Right lobe of liver (tissue), 6 donors: ENCODE measurements at regions not wholly inside any gene's neighbourhood (a gene's known extent, or its start where the extent isn't known, plus 50 kb on each side); places are given as distances from the start of the nearest gene placed in this dataset.
"Not testable (repeated sequence)": the region's sequence is repeated elsewhere in the genome, so short reads cannot be mapped to it uniquely, and the experiment has no call there.

ENCODE experiments used
- ATAC-seq, 4 donors: fragments of 200-7000 bp; cut with Tn5 transposase; one replicate each; pipeline ENCODE4 v1.9.1; 2020; ENCODE audit warnings: mild to moderate bottlenecking in 4 of 4, moderate library complexity in 4 of 4
- DNase-seq, 3 donors: peaks; one replicate each; pipeline ENCODE4 v3.0.0-alpha.2; 2020
- H3K27ac ChIP-seq, 3 donors: fragments of 200-600 bp; one replicate each; pipeline ENCODE4 v1.8.0; 2022
- H3K27me3 ChIP-seq, 2 donors: fragments of 200-600 bp; one replicate each; pipeline ENCODE4 v1.8.0; 2022
- H3K36me3 ChIP-seq, 4 donors: fragments of 200-600 bp; sonication (generic) in 1 of 4; one replicate each; pipeline versions ENCODE4 v1.5.1 to v1.8.0; 2017 to 2022; ENCODE audit warnings: control low read depth in 1 of 4
- H3K4me1 ChIP-seq, 4 donors: fragments of 200-600 bp; sonication (generic) in 1 of 4; one replicate each; pipeline versions ENCODE4 v1.5.1 to v1.8.0; 2017 to 2022; ENCODE audit warnings: control low read depth in 1 of 4
- H3K4me3 ChIP-seq, 3 donors: fragments of 200-600 bp; one replicate each; pipeline ENCODE4 v1.8.0; 2022
- H3K9me3 ChIP-seq, 4 donors: fragments of 200-600 bp; sonication (generic) in 1 of 4; one replicate each; pipeline versions ENCODE4 v1.5.1 to v1.8.0; 2017 to 2022; ENCODE audit warnings: control low read depth in 1 of 4
- POLR2A ChIP-seq: fragments of 450-650 bp; IDR thresholded peaks from one replicate; pipeline ENCODE4 v1.6.1; 2017; ENCODE audit warnings: antibody characterized with exemption, mild to moderate bottlenecking
- WGBS: methylation state at CpG from one replicate; pipeline ENCODE4 v1.1.6; 2018; ENCODE audit warnings: low coverage, low lambda C conversion rate; ENCODE audit not compliant: insufficient coverage; ENCODE audit errors: missing lambda C conversion rate; 5-methylcytosine and 5-hydroxymethylcytosine counted together
- intact Hi-C, 2 donors: fragments of 100-400 bp; cut with DNase I; formaldehyde crosslinking; loops; one replicate each; pipeline versions ENCODE4 v1.11.2 to v1.14.1; 2022
- TF ChIP-seq, protein P1 (sequence below), 4 donors: fragments of 200-600 bp in 3 of 4; fragments of 450-650 bp in 1 of 4; IDR thresholded peaks; one replicate each; pipeline versions ENCODE4 v1.5.1 to v1.8.0; 2016 to 2022; ENCODE audit warnings: antibody characterized with exemption in 4 of 4, mild to moderate bottlenecking in 2 of 4
- donor health status: DM: no; HTN: yes; CAD: no.
- donor health status: DM: no; HTN: no; CAD: no.
- donor health status: DM: no; HTN: no; CAD: no.
- donor health status: DM: no; HTN: yes; CAD: no.
- donor health status: DM: no; HTN: yes; CAD: no.

DNA sequence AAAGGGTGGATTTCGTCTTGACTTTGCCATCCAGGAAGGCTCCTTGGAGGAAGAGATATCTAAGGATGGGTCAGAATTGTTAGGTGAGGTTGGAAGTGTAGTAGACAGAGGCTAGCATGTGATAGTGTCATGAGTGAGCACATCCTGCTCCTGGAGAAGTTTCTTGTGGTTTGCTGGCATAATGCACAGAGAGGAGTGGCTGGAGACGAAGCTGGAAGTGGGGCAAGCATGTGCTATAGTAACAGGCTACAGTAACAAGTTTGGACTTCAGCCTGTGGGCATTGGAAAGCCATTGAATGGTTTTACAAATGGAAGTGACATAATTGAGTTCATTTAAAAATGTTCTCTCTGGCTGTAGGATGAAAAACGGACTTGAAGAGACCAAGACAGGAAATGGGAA, 175.6 kb upstream of the VWC2 start:
- 6% methylated on average over 3 of the region's 3 CpGs for WGBS
- peak in 1 of 4 donors; percentile 32 for ATAC-seq

DNA sequence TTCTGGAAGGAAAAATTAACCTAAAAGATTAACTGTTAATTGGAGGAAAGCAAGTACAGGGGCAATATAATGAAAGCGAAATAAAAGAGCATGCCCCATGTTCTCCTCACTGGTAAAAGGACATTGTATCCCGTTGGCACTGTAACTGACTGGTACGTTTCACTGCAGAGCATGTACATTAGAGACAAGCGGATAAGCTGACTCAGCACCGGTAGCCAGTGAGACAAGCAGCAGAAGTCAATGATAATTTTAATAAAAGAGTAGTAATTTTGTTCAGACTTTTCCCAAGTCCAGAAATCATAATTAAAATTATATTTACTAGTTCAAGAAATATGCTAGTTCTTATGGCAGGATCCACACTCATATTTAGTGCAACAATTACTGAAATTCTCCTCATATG, 161.5 kb upstream of the VWC2 start:
- TF ChIP-seq POLR2A = no peak
- TF ChIP-seq, protein P1, sequence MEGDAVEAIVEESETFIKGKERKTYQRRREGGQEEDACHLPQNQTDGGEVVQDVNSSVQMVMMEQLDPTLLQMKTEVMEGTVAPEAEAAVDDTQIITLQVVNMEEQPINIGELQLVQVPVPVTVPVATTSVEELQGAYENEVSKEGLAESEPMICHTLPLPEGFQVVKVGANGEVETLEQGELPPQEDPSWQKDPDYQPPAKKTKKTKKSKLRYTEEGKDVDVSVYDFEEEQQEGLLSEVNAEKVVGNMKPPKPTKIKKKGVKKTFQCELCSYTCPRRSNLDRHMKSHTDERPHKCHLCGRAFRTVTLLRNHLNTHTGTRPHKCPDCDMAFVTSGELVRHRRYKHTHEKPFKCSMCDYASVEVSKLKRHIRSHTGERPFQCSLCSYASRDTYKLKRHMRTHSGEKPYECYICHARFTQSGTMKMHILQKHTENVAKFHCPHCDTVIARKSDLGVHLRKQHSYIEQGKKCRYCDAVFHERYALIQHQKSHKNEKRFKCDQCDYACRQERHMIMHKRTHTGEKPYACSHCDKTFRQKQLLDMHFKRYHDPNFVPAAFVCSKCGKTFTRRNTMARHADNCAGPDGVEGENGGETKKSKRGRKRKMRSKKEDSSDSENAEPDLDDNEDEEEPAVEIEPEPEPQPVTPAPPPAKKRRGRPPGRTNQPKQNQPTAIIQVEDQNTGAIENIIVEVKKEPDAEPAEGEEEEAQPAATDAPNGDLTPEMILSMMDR (IDR thresholded peaks at IDR 0.05) = no peak
- no peaks in the 10 kb centered on the region for H3K4me1 ChIP-seq
- H3K27ac ChIP-seq = no peak overlapping the region
- H3K27me3 ChIP-seq = no peaks in the 10 kb centered on the region
- no peaks in the 10 kb centered on the region for H3K9me3 ChIP-seq
- no peak for ATAC-seq
- no peak for DNase-seq
- H3K4me3 ChIP-seq = no peak overlapping the region
- no peaks in the 10 kb centered on the region for H3K36me3 ChIP-seq
- 69% methylated on average over 5 of the region's 5 CpGs for WGBS
- intact Hi-C loops = no loop called here

More for the DNA sequence above, 175.6 kb upstream of the VWC2 start:
- no peaks in the 10 kb centered on the region for H3K4me1 ChIP-seq
- intact Hi-C loops = no loop called here
- no peak for DNase-seq
- no peaks in the 10 kb centered on the region for H3K27me3 ChIP-seq
- H3K27ac ChIP-seq = no peak overlapping the region
- H3K4me3 ChIP-seq = no peak overlapping the region
- no peaks in the 10 kb centered on the region for H3K36me3 ChIP-seq
- TF ChIP-seq, protein P1 (IDR thresholded peaks at IDR 0.05) = no peak
- no peaks in the 10 kb centered on the region for H3K9me3 ChIP-seq

DNA sequence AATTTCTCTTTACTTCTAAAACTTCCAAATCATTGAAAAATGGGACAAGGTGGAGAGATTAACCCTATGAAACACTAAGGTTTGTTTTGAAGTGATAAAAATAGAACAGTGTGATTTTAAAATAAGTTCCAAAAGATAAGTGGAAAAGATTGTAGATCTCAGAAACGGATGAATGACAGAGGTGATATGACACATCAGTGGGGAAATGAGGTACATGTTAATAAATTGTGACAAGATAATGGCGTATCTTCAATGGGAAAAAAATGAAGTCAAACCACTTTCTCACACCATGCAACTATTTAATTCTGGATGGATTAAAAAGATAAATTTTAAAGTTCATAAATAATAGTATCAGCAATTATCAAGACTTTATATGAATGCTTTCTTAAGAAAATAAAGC, 159.7 kb upstream of the VWC2 start:
- TF ChIP-seq, protein P1 (IDR thresholded peaks at IDR 0.05) = no peak
- TF ChIP-seq POLR2A = no peak
- DNase-seq (no peak), ATAC-seq (no peak)
- no peaks in the 10 kb centered on the region for H3K9me3 ChIP-seq
- no peak overlapping the region for H3K27ac ChIP-seq
- 50% methylated on average over 2 of the region's 2 CpGs for WGBS
- no peaks in the 10 kb centered on the region for H3K36me3 ChIP-seq
- H3K4me3 ChIP-seq = no peak overlapping the region
- no peaks in the 10 kb centered on the region for H3K27me3 ChIP-seq
- H3K4me1 ChIP-seq = no peaks in the 10 kb centered on the region
- intact Hi-C loops = no loop called here

DNA sequence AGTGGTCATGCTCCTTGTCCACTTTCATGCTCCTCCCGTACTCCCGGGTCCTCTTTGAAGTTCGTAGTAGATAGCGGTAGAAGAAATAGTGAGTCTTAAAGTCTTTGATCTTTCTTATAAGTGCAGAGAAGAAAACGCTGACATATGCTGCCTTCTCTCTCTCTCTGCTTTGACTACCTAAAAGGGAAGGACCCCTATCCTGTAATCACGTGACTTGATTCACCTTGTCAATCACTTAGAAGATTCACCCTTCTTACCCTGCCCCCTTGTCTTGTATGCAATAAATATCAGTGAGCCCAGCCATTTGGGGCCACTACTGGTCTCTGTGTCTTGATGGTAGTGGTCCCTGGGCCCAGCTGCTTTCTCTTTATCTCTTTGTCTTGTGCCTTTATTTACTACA, 158.5 kb upstream of the VWC2 start:
- H3K4me1 ChIP-seq, H3K27me3 ChIP-seq, H3K27ac ChIP-seq, intact Hi-C loops, H3K4me3 ChIP-seq, H3K9me3 ChIP-seq, H3K36me3 ChIP-seq, DNase-seq, ATAC-seq: not testable (repeated sequence)
- WGBS = 76% methylated on average over 6 of the region's 6 CpGs

DNA sequence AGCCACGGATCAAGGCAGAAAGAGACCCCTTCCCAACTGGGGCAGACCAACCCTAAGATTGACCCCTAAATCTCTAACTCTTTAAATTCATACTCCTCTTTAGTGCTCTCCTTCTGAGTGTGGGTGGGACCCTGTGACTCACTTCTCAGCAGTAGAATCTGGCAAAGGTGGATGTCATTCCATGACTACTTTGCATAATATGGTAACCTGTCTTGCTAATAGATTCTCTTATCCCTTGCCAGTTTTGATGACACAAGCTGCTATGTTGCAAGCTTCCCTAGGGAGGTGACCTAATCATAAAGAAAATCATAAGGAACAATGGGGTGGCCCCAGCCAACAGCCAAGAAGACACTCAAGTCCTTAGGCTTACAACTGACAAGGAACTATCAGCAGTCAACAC, 155.4 kb upstream of the VWC2 start:
- Histone ChIP-seq H3K4me3 (no peak overlapping the region), H3K27me3 (no peaks in the 10 kb centered on the region), H3K4me1 (no peaks in the 10 kb centered on the region), H3K9me3 (no peaks in the 10 kb centered on the region), H3K36me3 (no peaks in the 10 kb centered on the region), H3K27ac (no peak overlapping the region)
- WGBS = no CpG with 5 or more reads among the region's 1 CpG
- TF ChIP-seq, protein P1 (IDR thresholded peaks at IDR 0.05) = no peak
- TF ChIP-seq POLR2A = no peak
- intact Hi-C loops = no loop called here
- no peak for ATAC-seq
- DNase-seq = no peak
